T-helper 17 cell (primary cell): ENCODE measurements at regions not wholly inside any gene's neighbourhood (a gene's known extent, or its start where the extent isn't known, plus 50 kb on each side); places are given as distances from the start of the nearest gene placed in this dataset.
"Not testable (repeated sequence)": the region's sequence is repeated elsewhere in the genome, so short reads cannot be mapped to it uniquely, and the experiment has no call there.

Source experiments
- ATAC-seq: fragments of 150-1000 bp; cut with Tn5 transposase; 2 replicates; pipeline ENCODE4 v1.10.0; 2021; ENCODE audit warnings: mild to moderate bottlenecking, moderate library complexity
- DNase-seq, 3 donors: peaks; one replicate each; pipeline versions ENCODE4 v3.0.0 to v3.0.0-alpha.2; 2020 to 2021
- H3K9me3 ChIP-seq: one replicate; pipeline ENCODE4 v1.7.0; 2013; ENCODE audit warnings: low read length, mild to moderate bottlenecking; ENCODE audit not compliant: control insufficient read depth, poor library complexity, severe bottlenecking
- H3K27ac Mint-ChIP-seq: one replicate; pipeline ENCODE4 v1.8.0; 2022; ENCODE audit warnings: mild to moderate bottlenecking, moderate library complexity, mixed read lengths
- H3K27me3 Mint-ChIP-seq: one replicate; pipeline ENCODE4 v1.8.0; 2022; ENCODE audit warnings: mixed read lengths
- H3K36me3 Mint-ChIP-seq: one replicate; pipeline ENCODE4 v1.8.0; 2022; ENCODE audit warnings: low read depth, mixed read lengths
- H3K4me1 Mint-ChIP-seq: one replicate; pipeline ENCODE4 v1.8.0; 2022; ENCODE audit warnings: mild to moderate bottlenecking, mixed read lengths
- H3K4me3 Mint-ChIP-seq: one replicate; pipeline ENCODE4 v1.8.0; 2022; ENCODE audit warnings: mild to moderate bottlenecking, moderate library complexity, mixed read lengths

DNA sequence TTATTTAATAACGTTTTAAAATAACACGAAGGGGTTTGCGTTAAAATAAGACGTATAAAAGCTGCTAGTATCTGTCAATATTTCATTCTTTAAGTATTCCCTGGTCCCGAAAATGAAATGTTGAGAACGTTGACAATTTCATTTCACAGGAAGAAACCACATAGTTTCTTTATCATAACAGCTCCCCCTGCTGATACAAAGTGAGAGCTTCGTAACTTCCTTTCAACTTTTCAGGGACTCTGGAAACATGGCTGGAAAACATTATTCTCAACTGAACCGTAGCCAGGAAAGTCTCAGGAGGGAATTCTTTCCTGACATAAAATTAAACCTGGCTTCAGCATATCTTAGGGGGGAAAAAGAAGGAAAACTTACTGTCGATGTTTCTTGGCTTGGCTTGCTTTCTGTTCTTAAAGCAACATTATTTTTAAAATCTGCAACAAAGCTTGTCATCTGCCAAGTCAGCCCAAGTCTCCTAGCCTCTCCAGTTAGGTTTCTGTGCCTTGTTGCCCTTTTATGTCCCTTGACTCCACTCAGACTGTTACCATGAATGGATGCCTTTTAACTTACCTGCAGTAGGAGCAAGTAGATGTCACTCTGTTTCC is 122.9 kb upstream of the DAB2 start:
- no peak for DNase-seq
- Mint-ChIP-seq H3K4me3 (peak overlapping the region; percentile 53), H3K36me3 (no peaks in the 10 kb centered on the region), H3K4me1 (peaks cover 6% of the 10 kb centered on the region), H3K27ac (no peak overlapping the region), H3K27me3 (peaks cover 16% of the 10 kb centered on the region)
- no peaks in the 10 kb centered on the region for H3K9me3 ChIP-seq
- ATAC-seq: no peak

DNA sequence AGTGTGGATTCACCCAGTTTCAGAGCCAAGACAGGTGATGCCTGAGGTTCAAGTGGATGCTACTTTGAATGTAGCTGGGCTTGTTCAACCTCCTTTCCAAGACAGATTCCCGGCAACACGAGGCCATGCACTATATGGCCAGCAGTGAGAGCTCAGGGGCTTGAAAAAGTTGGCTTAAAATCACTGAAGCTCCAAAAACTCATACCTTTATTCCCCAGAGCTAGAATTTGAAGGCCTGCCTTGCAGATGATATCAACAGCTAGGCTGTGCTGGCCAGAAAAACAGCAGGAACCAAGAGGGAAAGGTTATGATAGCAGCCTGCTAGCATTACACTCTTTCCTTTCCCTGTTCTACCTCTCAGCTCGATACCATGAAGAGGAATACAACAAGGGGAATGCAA is 120.2 kb upstream of the DAB2 start:
- Mint-ChIP-seq H3K4me1 (peaks cover 6% of the 10 kb centered on the region), H3K27me3 (peaks cover 19% of the 10 kb centered on the region), H3K36me3 (no peaks in the 10 kb centered on the region), H3K4me3 (no peak overlapping the region), H3K27ac (no peak overlapping the region)
- H3K9me3 ChIP-seq: no peaks in the 10 kb centered on the region
- ATAC-seq (no peak), DNase-seq (no peak)

DNA sequence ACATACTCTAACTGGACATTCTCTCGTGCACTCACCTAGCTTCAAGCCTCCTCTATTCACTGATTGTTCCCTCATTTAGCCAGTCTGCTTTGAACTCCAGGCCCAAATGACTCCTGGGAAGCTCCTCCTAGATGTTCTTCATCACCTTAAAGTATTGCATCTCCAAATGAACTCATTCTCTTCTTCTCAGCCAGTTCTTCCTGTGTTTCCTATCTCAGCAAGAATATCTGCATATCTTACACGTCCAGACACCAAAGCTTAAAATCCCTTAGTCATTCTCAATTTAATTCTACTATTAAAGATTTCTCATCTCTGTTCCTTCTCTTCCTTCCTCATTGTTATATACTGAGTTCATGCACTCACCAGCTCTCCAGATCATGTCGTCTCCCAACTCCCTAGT is 118.6 kb upstream of the DAB2 start:
- H3K9me3 ChIP-seq: no peaks in the 10 kb centered on the region
- H3K4me1 Mint-ChIP-seq: peaks cover 9% of the 10 kb centered on the region
- ATAC-seq (no peak), DNase-seq (no peak)
- no peak overlapping the region for H3K4me3 Mint-ChIP-seq
- no peak overlapping the region for H3K27ac Mint-ChIP-seq
- H3K27me3 Mint-ChIP-seq: peaks cover 30% of the 10 kb centered on the region
- no peaks in the 10 kb centered on the region for H3K36me3 Mint-ChIP-seq

DNA sequence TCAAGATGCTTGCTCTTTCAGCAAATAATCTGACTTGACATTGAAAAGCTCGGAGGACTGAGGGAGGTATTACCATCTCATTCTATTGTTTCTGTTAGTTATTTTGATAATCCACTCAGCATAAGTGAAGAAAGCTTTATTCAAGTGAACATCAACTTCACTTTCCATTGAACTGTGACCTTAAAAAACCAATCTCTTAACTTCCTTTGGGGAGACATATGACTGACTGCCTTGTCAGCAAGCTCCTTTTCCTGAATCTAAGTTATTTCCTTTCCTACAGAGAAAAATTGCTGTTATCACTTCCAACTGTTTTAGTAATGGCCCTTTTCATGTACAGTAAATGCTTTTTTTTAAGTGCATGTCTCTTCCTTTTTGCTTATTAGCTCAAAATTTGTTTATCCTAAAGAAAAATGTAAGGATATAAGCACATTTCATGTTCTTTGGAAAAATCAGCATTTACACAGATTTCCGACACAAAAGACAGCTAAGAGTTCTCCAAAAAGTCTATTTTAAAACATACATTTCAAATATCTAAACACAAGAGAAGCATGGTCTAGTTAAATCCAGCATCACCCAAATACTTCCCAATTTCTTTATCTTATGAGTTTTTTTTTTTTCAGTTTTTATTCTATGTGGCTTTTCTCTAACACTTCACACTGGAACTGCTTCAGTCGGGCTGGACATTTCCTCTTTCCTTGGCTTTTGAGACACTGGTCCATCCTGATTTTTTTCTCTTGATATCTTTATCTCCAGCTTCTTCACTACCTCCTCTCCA is 117.9 kb upstream of the DAB2 start:
- no peak overlapping the region for H3K27ac Mint-ChIP-seq
- H3K4me3 Mint-ChIP-seq: no peak overlapping the region
- peaks cover 37% of the 10 kb centered on the region for H3K27me3 Mint-ChIP-seq

DNA sequence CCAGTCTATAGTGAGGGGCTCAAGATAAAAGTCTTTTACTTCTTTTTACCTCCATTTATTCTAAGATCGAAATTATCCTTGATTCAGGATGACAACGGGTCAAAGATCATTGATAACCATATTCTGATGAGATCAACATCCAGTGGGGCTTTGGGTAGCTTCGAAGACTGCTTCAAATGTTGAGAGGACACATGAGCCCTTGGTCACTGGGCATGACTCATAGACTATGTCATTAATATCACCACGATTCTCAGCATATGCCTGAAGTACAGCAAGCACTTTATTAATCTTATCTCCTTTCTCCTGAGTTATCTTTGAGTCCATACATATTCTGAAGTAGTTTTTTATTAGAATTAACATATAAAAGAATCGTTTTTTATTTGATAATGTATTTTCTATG is 117.1 kb upstream of the DAB2 start:
- peaks cover 3% of the 10 kb centered on the region for H3K4me1 Mint-ChIP-seq
- H3K9me3 ChIP-seq: no peaks in the 10 kb centered on the region
- DNase-seq: no peak
- H3K4me3 Mint-ChIP-seq: no peak overlapping the region
- H3K27me3 Mint-ChIP-seq: peaks cover 40% of the 10 kb centered on the region
- no peak overlapping the region for H3K27ac Mint-ChIP-seq
- no peak for ATAC-seq
- no peaks in the 10 kb centered on the region for H3K36me3 Mint-ChIP-seq

More for the DNA sequence above, 117.9 kb upstream of the DAB2 start:
- Mint-ChIP-seq H3K4me1 (peaks cover 6% of the 10 kb centered on the region), H3K36me3 (no peaks in the 10 kb centered on the region)
- no peaks in the 10 kb centered on the region for H3K9me3 ChIP-seq
- DNase-seq: no peak
- no peak for ATAC-seq

DNA sequence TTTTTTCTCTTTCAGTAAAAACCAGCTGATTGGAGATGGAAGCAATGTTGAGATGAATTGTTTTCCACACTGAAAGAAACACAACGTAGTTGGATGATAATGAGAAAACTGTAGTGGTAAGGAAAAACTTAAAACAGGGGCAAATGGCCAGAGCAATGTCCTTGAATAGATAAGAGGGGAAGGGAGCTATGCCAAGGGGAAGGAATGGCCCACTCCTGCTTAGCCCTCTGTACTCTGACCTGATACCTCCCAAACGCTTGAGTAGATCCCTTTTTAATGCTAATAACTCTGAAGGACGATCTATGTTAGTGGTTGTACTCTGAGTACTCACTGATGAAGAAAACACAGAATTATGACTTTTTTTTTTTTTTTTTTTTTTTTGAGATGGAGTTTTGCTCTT is 114.7 kb upstream of the DAB2 start:
- DNase-seq (no peak), ATAC-seq (no peak)
- H3K36me3 Mint-ChIP-seq: no peaks in the 10 kb centered on the region
- no peaks in the 10 kb centered on the region for H3K9me3 ChIP-seq
- H3K4me1 Mint-ChIP-seq: peaks cover 3% of the 10 kb centered on the region
- H3K27ac Mint-ChIP-seq: no peak overlapping the region
- H3K27me3 Mint-ChIP-seq: peaks cover 48% of the 10 kb centered on the region
- no peak overlapping the region for H3K4me3 Mint-ChIP-seq

DNA sequence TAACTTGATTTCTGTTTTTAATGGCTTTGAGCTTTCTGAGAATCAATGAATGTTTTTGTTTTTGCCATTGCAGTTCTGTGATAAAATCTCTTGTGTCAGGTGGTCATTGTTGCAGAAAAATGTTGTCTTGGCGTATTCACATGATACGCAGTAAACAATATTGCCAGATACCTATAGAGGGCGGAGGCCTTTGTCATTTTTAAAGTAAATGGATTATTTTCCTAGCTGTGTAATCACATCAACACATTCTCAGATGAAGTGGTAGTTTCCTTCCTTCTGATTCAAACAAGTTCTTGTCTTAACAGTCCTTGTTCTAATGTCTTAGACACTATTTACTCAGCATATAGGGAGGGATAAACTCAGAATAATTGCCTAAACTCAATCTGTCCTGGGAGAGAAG is 109.9 kb upstream of the DAB2 start:
- Mint-ChIP-seq H3K27ac (no peak overlapping the region), H3K36me3 (peaks cover 2% of the 10 kb centered on the region), H3K27me3 (peaks cover 71% of the 10 kb centered on the region), H3K4me1 (peaks cover 3% of the 10 kb centered on the region), H3K4me3 (no peak overlapping the region)
- no peak for DNase-seq
- H3K9me3 ChIP-seq: no peaks in the 10 kb centered on the region
- no peak for ATAC-seq

DNA sequence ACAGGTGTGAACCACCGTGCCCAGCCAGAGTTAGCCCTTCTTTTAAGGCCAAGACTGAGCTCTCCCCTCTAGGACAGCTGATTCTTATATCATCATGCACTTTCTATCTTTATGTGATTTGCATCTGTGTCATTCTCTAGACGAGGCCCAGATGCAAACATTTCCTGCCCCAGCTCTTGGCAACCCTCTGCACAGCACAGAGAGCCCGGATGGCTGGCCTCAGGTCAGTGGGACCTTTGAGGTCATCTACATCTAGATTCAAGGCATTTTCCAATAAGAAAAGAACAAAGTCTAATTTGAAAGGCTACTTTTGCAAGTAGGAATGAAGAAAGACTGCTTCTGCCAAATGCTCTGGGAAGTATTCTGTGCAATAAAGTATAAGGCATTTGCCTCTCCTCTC is 109.0 kb upstream of the DAB2 start:
- no peaks in the 10 kb centered on the region for H3K9me3 ChIP-seq
- no peak overlapping the region for H3K27ac Mint-ChIP-seq
- no peak overlapping the region for H3K4me3 Mint-ChIP-seq
- ATAC-seq: no peak
- no peaks in the 10 kb centered on the region for H3K4me1 Mint-ChIP-seq
- DNase-seq: no peak
- peaks cover 2% of the 10 kb centered on the region for H3K36me3 Mint-ChIP-seq
- H3K27me3 Mint-ChIP-seq: peaks cover 65% of the 10 kb centered on the region

DNA sequence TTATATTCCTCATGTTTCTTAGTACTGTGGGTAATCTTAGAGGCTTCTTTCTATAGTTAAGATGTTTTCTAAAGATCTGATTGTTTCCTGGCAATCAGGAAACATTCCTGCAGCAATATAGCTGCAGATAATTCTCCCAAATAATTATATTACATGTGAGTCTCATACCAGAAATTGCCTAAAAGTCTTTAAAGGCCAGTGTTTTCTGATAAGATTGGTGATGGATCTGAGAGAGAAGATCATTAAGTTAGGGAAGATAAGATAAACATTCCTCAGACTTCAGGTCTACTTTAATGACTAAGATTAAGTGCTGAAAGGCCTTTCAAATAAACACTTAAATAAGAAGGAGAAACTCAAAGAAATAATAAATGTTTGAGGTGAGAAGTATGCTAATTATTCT is 107.7 kb upstream of the DAB2 start:
- DNase-seq: no peak
- ATAC-seq: no peak
- Mint-ChIP-seq H3K27me3 (peaks cover 57% of the 10 kb centered on the region), H3K27ac (no peak overlapping the region), H3K4me3 (no peak overlapping the region), H3K4me1 (no peaks in the 10 kb centered on the region), H3K36me3 (peaks cover 5% of the 10 kb centered on the region)
- no peaks in the 10 kb centered on the region for H3K9me3 ChIP-seq

DNA sequence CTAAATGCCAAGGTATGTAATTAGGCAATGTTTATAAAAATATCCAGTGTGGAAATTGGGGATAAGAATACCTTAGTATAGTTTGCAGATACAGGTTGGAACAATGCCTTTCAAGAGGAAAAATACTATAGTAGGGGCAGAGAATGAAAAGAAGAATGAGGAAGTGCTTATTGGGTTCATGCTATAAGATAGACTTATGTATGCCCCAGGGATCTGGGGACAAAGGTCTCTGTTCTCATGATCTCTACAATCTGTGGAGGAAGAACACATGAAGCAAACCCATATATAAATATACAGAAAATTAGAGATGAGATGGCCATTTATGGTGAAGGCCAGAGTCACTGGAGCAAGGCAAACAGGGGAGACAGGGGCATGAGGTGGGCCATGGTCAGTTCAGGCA is 106.5 kb upstream of the DAB2 start:
- no peak for DNase-seq
- no peak for ATAC-seq

DNA sequence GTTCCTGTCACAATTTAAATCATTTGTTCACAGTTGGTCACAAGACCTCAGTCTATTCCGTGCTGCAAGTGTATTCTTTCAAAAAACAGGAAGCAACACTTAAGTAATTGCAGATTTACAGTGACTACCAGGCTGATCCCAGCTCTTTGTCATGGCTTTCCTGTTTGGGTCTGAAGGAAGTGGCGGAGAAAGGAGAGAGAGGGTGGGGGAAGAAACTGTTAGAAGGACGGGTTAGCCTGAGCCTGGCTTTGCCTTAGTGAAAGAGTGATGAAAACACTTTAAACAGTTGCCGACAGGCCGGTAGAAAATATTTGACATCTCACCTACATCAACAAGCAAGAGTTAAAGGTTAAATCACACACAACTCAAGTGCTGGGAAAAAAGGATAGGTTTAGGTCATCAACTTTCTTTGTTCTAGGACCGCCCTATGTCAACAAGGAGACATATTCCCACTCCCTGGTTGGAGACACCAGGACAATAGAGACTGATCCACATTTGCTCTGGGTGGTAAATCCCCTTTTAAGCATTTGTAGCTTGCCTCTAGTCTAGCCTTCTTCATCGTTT is 102.2 kb upstream of the DAB2 start:
- H3K4me1 Mint-ChIP-seq: peaks cover 2% of the 10 kb centered on the region
- H3K27ac Mint-ChIP-seq: no peak overlapping the region
- DNase-seq: no peak
- peaks cover 6% of the 10 kb centered on the region for H3K36me3 Mint-ChIP-seq
- H3K9me3 ChIP-seq: no peaks in the 10 kb centered on the region
- no peak for ATAC-seq
- no peak overlapping the region for H3K4me3 Mint-ChIP-seq
- H3K27me3 Mint-ChIP-seq: peaks cover 63% of the 10 kb centered on the region

More for the DNA sequence above, 106.5 kb upstream of the DAB2 start:
- H3K4me3 Mint-ChIP-seq: no peak overlapping the region
- H3K27me3 Mint-ChIP-seq: peaks cover 57% of the 10 kb centered on the region
- peaks cover 2% of the 10 kb centered on the region for H3K4me1 Mint-ChIP-seq
- no peak overlapping the region for H3K27ac Mint-ChIP-seq
- peaks cover 6% of the 10 kb centered on the region for H3K36me3 Mint-ChIP-seq
- H3K9me3 ChIP-seq: no peaks in the 10 kb centered on the region

DNA sequence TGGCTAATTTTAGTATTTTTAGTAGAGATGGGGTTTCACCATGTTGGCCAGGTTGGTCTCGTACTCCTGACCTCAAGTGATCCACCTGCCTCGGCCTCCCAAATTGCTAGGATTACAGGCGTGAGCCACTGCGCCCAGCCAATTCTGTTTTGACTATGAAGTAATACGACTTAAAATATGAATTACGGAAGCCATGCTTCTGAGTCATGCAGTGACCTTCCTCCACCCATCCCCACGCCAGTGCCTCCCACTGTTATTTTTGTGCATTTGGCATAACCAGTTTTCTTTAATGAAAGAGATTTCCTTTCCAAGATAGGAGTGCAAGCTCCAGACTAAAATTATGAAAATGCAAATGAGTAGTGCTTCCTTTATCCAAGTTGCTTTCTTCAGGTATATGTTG is 101.0 kb upstream of the DAB2 start:
- ATAC-seq, DNase-seq, H3K27ac Mint-ChIP-seq, H3K4me3 Mint-ChIP-seq, H3K36me3 Mint-ChIP-seq, H3K9me3 ChIP-seq, H3K4me1 Mint-ChIP-seq: not testable (repeated sequence)
- peaks cover 51% of the 10 kb centered on the region for H3K27me3 Mint-ChIP-seq

DNA sequence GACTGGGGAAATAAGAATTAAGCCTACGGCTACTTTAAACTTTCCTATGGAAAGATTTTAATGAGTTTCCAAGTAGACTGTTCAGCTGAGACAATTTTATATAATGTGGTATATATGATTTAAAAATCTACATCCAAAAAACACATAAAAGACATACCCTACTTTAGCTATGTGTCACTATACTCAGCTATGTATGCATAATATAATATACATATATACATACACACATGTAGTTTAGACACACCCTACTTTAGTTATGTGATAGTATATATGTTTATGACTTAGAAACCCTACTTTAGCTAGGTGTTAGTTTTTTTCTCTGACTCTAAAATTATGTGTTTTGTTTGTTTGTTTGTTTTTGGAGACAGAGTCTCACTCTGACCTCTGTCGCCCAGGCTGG is 100.5 kb upstream of the DAB2 start:
- ATAC-seq (no peak), DNase-seq (no peak)
- Mint-ChIP-seq H3K4me3 (no peak overlapping the region), H3K27me3 (peaks cover 46% of the 10 kb centered on the region), H3K4me1 (peaks cover 2% of the 10 kb centered on the region), H3K36me3 (peaks cover 4% of the 10 kb centered on the region), H3K27ac (no peak overlapping the region)
- H3K9me3 ChIP-seq: no peaks in the 10 kb centered on the region

DNA sequence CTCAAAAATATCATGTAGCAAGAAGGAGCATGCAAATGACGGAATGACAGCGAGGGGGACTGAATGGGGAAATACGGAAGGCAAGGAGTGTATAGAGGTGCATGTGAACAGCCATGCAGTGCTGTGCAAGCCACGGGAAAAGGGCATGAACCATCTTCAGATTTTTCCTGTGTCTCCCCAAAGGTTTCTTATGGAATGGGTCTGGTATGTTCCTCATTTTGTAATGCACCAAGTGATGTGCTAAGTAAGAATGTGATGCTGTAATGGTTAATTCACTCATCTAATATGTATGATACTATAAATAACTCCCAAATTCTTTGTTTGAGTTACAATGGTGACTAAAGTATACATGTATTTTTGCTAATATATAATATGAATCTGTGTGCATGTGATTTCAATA is 99.0 kb upstream of the DAB2 start:
- H3K27ac Mint-ChIP-seq: no peak overlapping the region
- DNase-seq (no peak), ATAC-seq (no peak)
- H3K27me3 Mint-ChIP-seq: peaks cover 40% of the 10 kb centered on the region
- H3K4me1 Mint-ChIP-seq: peaks cover 2% of the 10 kb centered on the region
- H3K9me3 ChIP-seq: no peaks in the 10 kb centered on the region
- H3K4me3 Mint-ChIP-seq: no peak overlapping the region
- H3K36me3 Mint-ChIP-seq: peaks cover 4% of the 10 kb centered on the region
